Suprapubic skin (tissue), 3 donors: ENCODE measurements at regions not wholly inside any gene's neighbourhood (a gene's known extent, or its start where the extent isn't known, plus 50 kb on each side); places are given as distances from the start of the nearest gene placed in this dataset.

ENCODE experiments used
- CTCF ChIP-seq, 2 donors: fragments of 200-600 bp in 1 of 2; fragments of 450-650 bp in 1 of 2; sonication (generic) in 1 of 2; IDR thresholded peaks; one replicate each; pipeline ENCODE4 v1.5.1; 2016 to 2019; ENCODE audit warnings: antibody characterized with exemption in 2 of 2, mild to moderate bottlenecking in 1 of 2, moderate library complexity in 1 of 2
- EP300 ChIP-seq: sonication (generic); formaldehyde crosslinking; IDR thresholded peaks from one replicate; pipeline ENCODE4 v1.6.1; 2017; ENCODE audit warnings: antibody characterized with exemption
- POLR2A ChIP-seq, 2 donors: fragments of 450-650 bp; IDR thresholded peaks; one replicate each; pipeline ENCODE4 v1.6.1; 2017; ENCODE audit warnings: antibody characterized with exemption in 2 of 2, mild to moderate bottlenecking in 2 of 2, moderate library complexity in 2 of 2

- no peak for TF ChIP-seq CTCF (IDR thresholded peaks at IDR 0.05)
- TF ChIP-seq POLR2A (IDR thresholded peaks at IDR 0.05) = no peak
- no peak for TF ChIP-seq EP300
These were observed 143.9 kb upstream of the TSC22D1 start for GRCh38 chr13:44719857-44720671.
